Activated CD8-positive, alpha-beta T cell treated with anti-CD3 and anti-CD28 coated beads for 36 hours (primary cell): ENCODE measurements at regions not wholly inside any gene's neighbourhood (a gene's known extent, or its start where the extent isn't known, plus 50 kb on each side); places are given as distances from the start of the nearest gene placed in this dataset.

ENCODE experiments used
- ATAC-seq: fragments of 200-7000 bp; cut with Tn5 transposase; one replicate; pipeline ENCODE4 v1.10.0; 2021; ENCODE audit warnings: mild to moderate bottlenecking, moderate library complexity
- CTCF ChIA-PET: fragments of 350-600 bp; sonication (Branson Sonifier 250); formaldehyde crosslinking; loops from one replicate; lab custom pipeline; 2021; ENCODE audit warnings: antibody characterized with exemption; lab: Charles Lee
- POLR2A ChIA-PET: fragments of 350-600 bp; sonication (Branson Sonifier 250); formaldehyde crosslinking; loops from one replicate; lab custom pipeline; 2021; ENCODE audit warnings: antibody characterized with exemption; lab: Charles Lee
- DNase-seq: peaks from one replicate; pipeline ENCODE4 v3.0.0-alpha.2; 2020
- H3K27ac Mint-ChIP-seq: one replicate; pipeline ENCODE4 v1.8.0; 2021; ENCODE audit warnings: mild to moderate bottlenecking, mixed read lengths
- H3K27me3 Mint-ChIP-seq: one replicate; pipeline ENCODE4 v1.8.0; 2021; ENCODE audit warnings: mixed read lengths
- H3K36me3 Mint-ChIP-seq: one replicate; pipeline ENCODE4 v1.8.0; 2021; ENCODE audit warnings: low read depth, mixed read lengths
- H3K4me1 Mint-ChIP-seq: one replicate; pipeline ENCODE4 v1.8.0; 2021; ENCODE audit warnings: low read depth, mixed read lengths
- H3K4me3 Mint-ChIP-seq: one replicate; pipeline ENCODE4 v1.8.0; 2021; ENCODE audit warnings: mild to moderate bottlenecking, moderate library complexity, mixed read lengths
- H3K9me3 Mint-ChIP-seq: one replicate; pipeline ENCODE4 v1.8.0; 2021; ENCODE audit warnings: mixed read lengths
- CTCF ChIP-seq: fragments of 200-600 bp; IDR thresholded peaks from one replicate; pipeline ENCODE4 v1.8.0; 2022; ENCODE audit warnings: antibody characterized with exemption, mild to moderate bottlenecking
- intact Hi-C: fragments of 100-400 bp; cut with micrococcal nuclease; formaldehyde crosslinking; loops from one replicate; pipeline ENCODE4 v1.10.0; 2022

GRCh38 chr16:20259541-20259940 is 67.8 kb downstream of the GP2 start:
- TF ChIP-seq CTCF: no peak
- Mint-ChIP-seq H3K4me3 (no peak overlapping the region), H3K27me3 (no peaks in the 10 kb centered on the region), H3K9me3 (peaks cover 3% of the 10 kb centered on the region), H3K27ac (no peak overlapping the region), H3K4me1 (no peaks in the 10 kb centered on the region), H3K36me3 (no peaks in the 10 kb centered on the region)
- intact Hi-C loops: no loop called here
- CTCF ChIA-PET: no interaction called here
- DNase-seq: no peak
- POLR2A ChIA-PET: no interaction called here
- ATAC-seq: no peak

GRCh38 chr16:20257234-20257633 is 70.1 kb downstream of the GP2 start:
- ATAC-seq (no peak), DNase-seq (no peak)
- no peak for TF ChIP-seq CTCF
- no peak overlapping the region for H3K4me3 Mint-ChIP-seq
- intact Hi-C loops: no loop called here
- ChIA-PET CTCF (no interaction called here), POLR2A (no interaction called here)
- H3K9me3 Mint-ChIP-seq: peaks cover 3% of the 10 kb centered on the region
- H3K4me1 Mint-ChIP-seq: no peaks in the 10 kb centered on the region
- H3K36me3 Mint-ChIP-seq: no peaks in the 10 kb centered on the region
- no peak overlapping the region for H3K27ac Mint-ChIP-seq
- H3K27me3 Mint-ChIP-seq: no peaks in the 10 kb centered on the region

- DNase-seq (no peak), ATAC-seq (no peak)
- TF ChIP-seq CTCF: no peak
- CTCF ChIA-PET: no interaction called here
- Mint-ChIP-seq H3K27ac (no peak overlapping the region), H3K4me1 (no peaks in the 10 kb centered on the region), H3K27me3 (no peaks in the 10 kb centered on the region), H3K36me3 (no peaks in the 10 kb centered on the region), H3K4me3 (no peak overlapping the region), H3K9me3 (peaks cover 3% of the 10 kb centered on the region)
- intact Hi-C loops: no loop called here
- POLR2A ChIA-PET: no interaction called here
Measured at GRCh38 chr16:20255002-20255401, 72.3 kb downstream of the GP2 start.

GRCh38 chr16:20253825-20254224 is 73.5 kb downstream of the GP2 start:
- ChIA-PET CTCF (no interaction called here), POLR2A (no interaction called here)
- DNase-seq (no peak), ATAC-seq (no peak)
- no peaks in the 10 kb centered on the region for H3K4me1 Mint-ChIP-seq
- TF ChIP-seq CTCF: no peak
- no peaks in the 10 kb centered on the region for H3K27me3 Mint-ChIP-seq
- no peaks in the 10 kb centered on the region for H3K36me3 Mint-ChIP-seq
- no peaks in the 10 kb centered on the region for H3K9me3 Mint-ChIP-seq
- intact Hi-C loops: no loop called here
- no peak overlapping the region for H3K27ac Mint-ChIP-seq
- H3K4me3 Mint-ChIP-seq: no peak overlapping the region

- DNase-seq: no peak
- POLR2A ChIA-PET: no interaction called here
- CTCF ChIA-PET: no interaction called here
- no peaks in the 10 kb centered on the region for H3K9me3 Mint-ChIP-seq
- no peak for ATAC-seq
- no peaks in the 10 kb centered on the region for H3K4me1 Mint-ChIP-seq
- no peak overlapping the region for H3K4me3 Mint-ChIP-seq
- H3K27ac Mint-ChIP-seq: no peak overlapping the region
- H3K36me3 Mint-ChIP-seq: no peaks in the 10 kb centered on the region
- TF ChIP-seq CTCF: no peak
- peaks cover 2% of the 10 kb centered on the region for H3K27me3 Mint-ChIP-seq
- intact Hi-C loops: no loop called here
Measured at GRCh38 chr16:20249211-20249610, 78.1 kb downstream of the GP2 start.
